PFSK-1 (cell line): ENCODE measurements at regions not wholly inside any gene's neighbourhood (a gene's known extent, or its start where the extent isn't known, plus 50 kb on each side); places are given as distances from the start of the nearest gene placed in this dataset.

Experiments
- FOXP2 ChIP-seq: optimal IDR thresholded peaks from 2 replicates; pipeline ENCODE3; 2011; ENCODE audit warnings: borderline replicate concordance, control low read depth, inconsistent platforms; ENCODE audit not compliant: insufficient read depth; ENCODE audit errors: extremely low read length, extremely low read depth
- POLR2AphosphoS5 ChIP-seq: IDR thresholded peaks from 2 replicates; pipeline ENCODE4 v1.6.1; 2012; ENCODE audit warnings: low read depth, mild to moderate bottlenecking, control low read depth, low read length, moderate library complexity
- REST ChIP-seq, 2 experiments: IDR thresholded peaks; 2 replicates each; pipeline versions ENCODE4 v1.6.1 to v1.8.0; 2011 to 2012; ENCODE audit warnings: low read depth in 2 of 2, low read length in 2 of 2, control low read depth in 1 of 2, inconsistent platforms in 1 of 2, mild to moderate bottlenecking in 1 of 2, moderate library complexity in 1 of 2; ENCODE audit not compliant: insufficient read depth in 1 of 2
- SIN3A ChIP-seq: IDR thresholded peaks from 2 replicates; pipeline ENCODE4 v1.6.1; 2012; ENCODE audit warnings: mild to moderate bottlenecking, low read length, moderate library complexity, borderline replicate concordance; ENCODE audit not compliant: insufficient read depth
- TAF1 ChIP-seq: IDR thresholded peaks from 2 replicates; pipeline ENCODE4 v1.6.1; 2012; ENCODE audit warnings: low read length, control low read depth, borderline replicate concordance; ENCODE audit not compliant: insufficient read depth

- TF ChIP-seq POLR2AphosphoS5 = no peak
- no peak for TF ChIP-seq SIN3A
- no peak for TF ChIP-seq REST (IDR thresholded peaks at IDR 0.05; ENCODE audit: insufficient read depth in 1 of 2, low read depth in 2 of 2, low read length in 2 of 2)
- TF ChIP-seq FOXP2 = no peak
- TF ChIP-seq TAF1 = no peak
Observed at GRCh38 chr11:116541460-116541859, 231.3 kb downstream of the BUD13 start.

- TF ChIP-seq POLR2AphosphoS5 (no peak), SIN3A (no peak), REST (IDR thresholded peaks at IDR 0.05; ENCODE audit: insufficient read depth in 1 of 2, low read depth in 2 of 2, low read length in 2 of 2) (no peak), TAF1 (no peak), FOXP2 (no peak)
Observed at GRCh38 chr11:116540645-116541304, 232.0 kb downstream of the BUD13 start.

GRCh38 chr11:116539836-116540418 is 232.9 kb downstream of the BUD13 start:
- TF ChIP-seq TAF1 = no peak
- no peak for TF ChIP-seq REST (IDR thresholded peaks at IDR 0.05; ENCODE audit: insufficient read depth in 1 of 2, low read depth in 2 of 2, low read length in 2 of 2)
- no peak for TF ChIP-seq POLR2AphosphoS5
- no peak for TF ChIP-seq SIN3A
- TF ChIP-seq FOXP2 = no peak

- TF ChIP-seq FOXP2 (no peak), SIN3A (no peak), TAF1 (no peak), REST (IDR thresholded peaks at IDR 0.05; ENCODE audit: insufficient read depth in 1 of 2, low read depth in 2 of 2, low read length in 2 of 2) (no peak), POLR2AphosphoS5 (no peak)
Observed at GRCh38 chr11:116539211-116539610, 233.6 kb downstream of the BUD13 start.
